NCI-H1092 (cell line): ENCODE measurements at regions not wholly inside any gene's neighbourhood (a gene's known extent, or its start where the extent isn't known, plus 50 kb on each side); places are given as distances from the start of the nearest gene placed in this dataset.
"Not testable (repeated sequence)": the region's sequence is repeated elsewhere in the genome, so short reads cannot be mapped to it uniquely, and the experiment has no call there.

Experiments
- DNase-seq: peaks from one replicate; lab custom pipeline; 2025; lab: John Stamatoyannopoulos, UW

- no peak for DNase-seq
Observed at GRCh38 chr21:16116798-16117197, 387.0 kb downstream of the USP25 start.

GRCh38 chr21:16117331-16117730 lies 387.5 kb downstream of the USP25 start:
- DNase-seq, result no peak

- no peak for DNase-seq
Observed at GRCh38 chr21:16117851-16118590, 388.2 kb downstream of the USP25 start.

GRCh38 chr21:16124378-16125138 lies 394.8 kb downstream of the USP25 start:
- no peak for DNase-seq

GRCh38 chr21:16125274-16125673 lies 395.5 kb downstream of the USP25 start:
- DNase-seq, result no peak

GRCh38 chr21:16132453-16132852 lies 402.7 kb downstream of the USP25 start:
- not testable (repeated sequence) for DNase-seq

GRCh38 chr21:16133248-16133647 lies 403.5 kb downstream of the USP25 start:
- no peak for DNase-seq

GRCh38 chr21:16134134-16134533 lies 404.4 kb downstream of the USP25 start:
- no peak for DNase-seq

- DNase-seq, result no peak
Observed at GRCh38 chr21:16137106-16137505, 407.3 kb downstream of the USP25 start.

GRCh38 chr21:16145052-16145451 lies 415.3 kb downstream of the USP25 start:
- DNase-seq, result no peak

- DNase-seq, result no peak
Observed at GRCh38 chr21:16145479-16145878, 415.7 kb downstream of the USP25 start.

- no peak for DNase-seq
Observed at GRCh38 chr21:16154321-16154720, 424.5 kb downstream of the USP25 start.

GRCh38 chr21:16154951-16155635 lies 425.3 kb downstream of the USP25 start:
- no peak for DNase-seq

- no peak for DNase-seq
Observed at GRCh38 chr21:16156841-16157489, 427.2 kb downstream of the USP25 start.

- DNase-seq, result no peak
Observed at GRCh38 chr21:16159213-16159970, 429.6 kb downstream of the USP25 start.

- no peak for DNase-seq
Observed at GRCh38 chr21:16159971-16160350, 430.2 kb downstream of the USP25 start.

- no peak for DNase-seq
Observed at GRCh38 chr21:16162953-16163352, 433.2 kb downstream of the USP25 start.

- no peak for DNase-seq
Observed at GRCh38 chr21:16169102-16169511, 439.3 kb downstream of the USP25 start.

GRCh38 chr21:16169779-16170178 lies 440.0 kb downstream of the USP25 start:
- no peak for DNase-seq

GRCh38 chr21:16176570-16176969 lies 446.8 kb downstream of the USP25 start:
- no peak for DNase-seq

GRCh38 chr21:16177532-16177931 lies 447.8 kb downstream of the USP25 start:
- no peak for DNase-seq

GRCh38 chr21:16179773-16180172 lies 450.0 kb downstream of the USP25 start:
- no peak for DNase-seq
